ENCODE measurements at regions not wholly inside any gene's neighbourhood (a gene's known extent, or its start where the extent isn't known, plus 50 kb on each side); places are given as distances from the start of the nearest gene placed in this dataset.

DNA sequence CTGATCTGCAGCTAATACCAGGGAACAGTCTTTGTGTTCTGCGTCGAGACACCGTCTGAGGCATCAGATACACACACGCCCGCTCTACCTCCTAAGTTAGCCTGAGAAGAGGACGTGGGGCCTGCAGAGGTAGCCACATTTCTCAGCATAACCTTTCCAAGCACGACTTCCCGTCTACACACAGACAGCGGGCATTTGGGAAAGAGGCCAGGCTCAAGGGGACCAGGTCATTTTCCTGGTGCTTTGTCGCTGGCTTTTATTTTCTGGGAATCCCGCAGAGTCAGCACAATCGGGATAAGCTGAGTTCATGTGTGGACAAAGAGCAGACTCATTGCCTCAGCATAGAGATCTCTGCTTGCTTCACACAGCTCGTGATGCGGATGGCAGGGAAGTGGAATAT lies 72.5 kb upstream of the SMYD2 start:
- ChIA-PET POLR2A (no interaction called here), CTCF (interaction anchor here (0.9 to 15.3 kb wide), 5 partner anchors 35 to 377 kb away, joined by 3 to 153 read pairs (median 10); no protein-coding TSS in a partner anchor)
- Histone ChIP-seq H3K36me3 (replicated peaks in 1 of 2; ENCODE audit: control insufficient read depth in 1 of 2, insufficient read depth in 2 of 2, low read length in 1 of 2) (no peaks in the 10 kb centered on the region), H3K27ac (ENCODE audit: low read depth in 2 of 2, low read length in 1 of 2) (no peak overlapping the region), H3F3A (replicated peaks; ENCODE audit: insufficient read depth) (no peaks in the 10 kb centered on the region), H3K4me3 (ENCODE audit: low read depth in 2 of 2, low read length in 1 of 2) (no peak overlapping the region), H3K4me1 (ENCODE audit: control insufficient read depth in 1 of 2, insufficient read depth in 2 of 2, low read depth in 1 of 2, low read length in 1 of 2) (no peaks in the 10 kb centered on the region), H3K79me2 (ENCODE audit: insufficient read depth) (no peaks in the 10 kb centered on the region), H3K27me3 (ENCODE audit: insufficient read depth) (no peaks in the 10 kb centered on the region; the same call in 1 of the 2 replicates), H4K20me1 (ENCODE audit: insufficient read depth) (no peaks in the 10 kb centered on the region), H3K4me2 (no peak overlapping the region), H2AFZ (ENCODE audit: low read depth) (no peak overlapping the region), H3K9ac (no peak overlapping the region), H3K9me3 (no peaks in the 10 kb centered on the region), H3K9me2 (no peaks in the 10 kb centered on the region)
- TF ChIP-seq, protein P1, sequence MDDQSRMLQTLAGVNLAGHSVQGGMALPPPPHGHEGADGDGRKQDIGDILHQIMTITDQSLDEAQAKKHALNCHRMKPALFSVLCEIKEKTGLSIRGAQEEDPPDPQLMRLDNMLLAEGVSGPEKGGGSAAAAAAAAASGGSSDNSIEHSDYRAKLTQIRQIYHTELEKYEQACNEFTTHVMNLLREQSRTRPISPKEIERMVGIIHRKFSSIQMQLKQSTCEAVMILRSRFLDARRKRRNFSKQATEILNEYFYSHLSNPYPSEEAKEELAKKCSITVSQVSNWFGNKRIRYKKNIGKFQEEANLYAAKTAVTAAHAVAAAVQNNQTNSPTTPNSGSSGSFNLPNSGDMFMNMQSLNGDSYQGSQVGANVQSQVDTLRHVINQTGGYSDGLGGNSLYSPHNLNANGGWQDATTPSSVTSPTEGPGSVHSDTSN (IDR thresholded peaks at IDR 0.05) = no peak
- TF ChIP-seq FOXJ3 (CRISPR knock-in tag; IDR thresholded peaks at IDR 0.05) = no peak
- TF ChIP-seq RCOR1 (IDR thresholded peaks at IDR 0.05; ENCODE audit: low read length) = no peak
- no peak for TF ChIP-seq SMC3 (IDR thresholded peaks at IDR 0.05; ENCODE audit: low read depth, low read length)
- TF ChIP-seq, protein P2, sequence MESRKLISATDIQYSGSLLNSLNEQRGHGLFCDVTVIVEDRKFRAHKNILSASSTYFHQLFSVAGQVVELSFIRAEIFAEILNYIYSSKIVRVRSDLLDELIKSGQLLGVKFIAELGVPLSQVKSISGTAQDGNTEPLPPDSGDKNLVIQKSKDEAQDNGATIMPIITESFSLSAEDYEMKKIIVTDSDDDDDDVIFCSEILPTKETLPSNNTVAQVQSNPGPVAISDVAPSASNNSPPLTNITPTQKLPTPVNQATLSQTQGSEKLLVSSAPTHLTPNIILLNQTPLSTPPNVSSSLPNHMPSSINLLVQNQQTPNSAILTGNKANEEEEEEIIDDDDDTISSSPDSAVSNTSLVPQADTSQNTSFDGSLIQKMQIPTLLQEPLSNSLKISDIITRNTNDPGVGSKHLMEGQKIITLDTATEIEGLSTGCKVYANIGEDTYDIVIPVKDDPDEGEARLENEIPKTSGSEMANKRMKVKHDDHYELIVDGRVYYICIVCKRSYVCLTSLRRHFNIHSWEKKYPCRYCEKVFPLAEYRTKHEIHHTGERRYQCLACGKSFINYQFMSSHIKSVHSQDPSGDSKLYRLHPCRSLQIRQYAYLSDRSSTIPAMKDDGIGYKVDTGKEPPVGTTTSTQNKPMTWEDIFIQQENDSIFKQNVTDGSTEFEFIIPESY (IDR thresholded peaks at IDR 0.05; ENCODE audit: borderline replicate concordance, low read depth) = no peak
- no peak for TF ChIP-seq TAF1 (IDR thresholded peaks at IDR 0.05; ENCODE audit: borderline replicate concordance, low read depth, low read length)
- no peak for TF ChIP-seq USF2 (IDR thresholded peaks at IDR 0.05; ENCODE audit: borderline replicate concordance, low read depth, low read length)
- no peak for TF ChIP-seq FOSL2 (IDR thresholded peaks at IDR 0.05; ENCODE audit: borderline replicate concordance, low read depth)
- TF ChIP-seq GABPA (IDR thresholded peaks at IDR 0.05; ENCODE audit: low read depth) = no peak
- no peak for TF ChIP-seq RAD21 (IDR thresholded peaks at IDR 0.05; ENCODE audit: low read length)
- TF ChIP-seq EP300 (IDR thresholded peaks at IDR 0.05; ENCODE audit: borderline replicate concordance in 1 of 2, low read depth in 1 of 2, low read length in 1 of 2) = no peak
- no peak for TF ChIP-seq YY1 (IDR thresholded peaks at IDR 0.05; ENCODE audit: low read depth)
- TF ChIP-seq, protein P3, sequence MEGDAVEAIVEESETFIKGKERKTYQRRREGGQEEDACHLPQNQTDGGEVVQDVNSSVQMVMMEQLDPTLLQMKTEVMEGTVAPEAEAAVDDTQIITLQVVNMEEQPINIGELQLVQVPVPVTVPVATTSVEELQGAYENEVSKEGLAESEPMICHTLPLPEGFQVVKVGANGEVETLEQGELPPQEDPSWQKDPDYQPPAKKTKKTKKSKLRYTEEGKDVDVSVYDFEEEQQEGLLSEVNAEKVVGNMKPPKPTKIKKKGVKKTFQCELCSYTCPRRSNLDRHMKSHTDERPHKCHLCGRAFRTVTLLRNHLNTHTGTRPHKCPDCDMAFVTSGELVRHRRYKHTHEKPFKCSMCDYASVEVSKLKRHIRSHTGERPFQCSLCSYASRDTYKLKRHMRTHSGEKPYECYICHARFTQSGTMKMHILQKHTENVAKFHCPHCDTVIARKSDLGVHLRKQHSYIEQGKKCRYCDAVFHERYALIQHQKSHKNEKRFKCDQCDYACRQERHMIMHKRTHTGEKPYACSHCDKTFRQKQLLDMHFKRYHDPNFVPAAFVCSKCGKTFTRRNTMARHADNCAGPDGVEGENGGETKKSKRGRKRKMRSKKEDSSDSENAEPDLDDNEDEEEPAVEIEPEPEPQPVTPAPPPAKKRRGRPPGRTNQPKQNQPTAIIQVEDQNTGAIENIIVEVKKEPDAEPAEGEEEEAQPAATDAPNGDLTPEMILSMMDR (IDR thresholded peaks at IDR 0.05) = no peak
- TF ChIP-seq GATA2 (CRISPR knock-in tag; IDR thresholded peaks at IDR 0.05) = no peak
- no peak for TF ChIP-seq RFX5 (IDR thresholded peaks at IDR 0.05; ENCODE audit: low read length)
- TF ChIP-seq NFIC (IDR thresholded peaks at IDR 0.05; ENCODE audit: borderline replicate concordance) = no peak
- DNase-seq = no peak
- WGBS (ENCODE audit: low lambda C conversion rate) = 84% methylated on average over 14 of the region's 14 CpGs
